Right lung (tissue), 2 donors: ENCODE measurements at regions not wholly inside any gene's neighbourhood (a gene's known extent, or its start where the extent isn't known, plus 50 kb on each side); places are given as distances from the start of the nearest gene placed in this dataset.
"Not testable (repeated sequence)": the region's sequence is repeated elsewhere in the genome, so short reads cannot be mapped to it uniquely, and the experiment has no call there.

Experiments
- DNase-seq, 2 donors: peaks; one replicate each; pipeline ENCODE4 v3.0.0-alpha.2; 2013

- no peak for DNase-seq
Measured at GRCh38 chr12:84272324-84272723, 640.3 kb downstream of the SLC6A15 start.

- DNase-seq: no peak
Measured at GRCh38 chr12:84270470-84271140, 642.0 kb downstream of the SLC6A15 start.

- DNase-seq: no peak
Measured at GRCh38 chr12:84247931-84248330, 664.7 kb downstream of the SLC6A15 start.

GRCh38 chr12:84243686-84244085 is 668.9 kb downstream of the SLC6A15 start:
- DNase-seq: no peak

GRCh38 chr12:84222841-84223240 is 689.8 kb downstream of the SLC6A15 start:
- DNase-seq: no peak

GRCh38 chr12:84218406-84218805 is 694.2 kb downstream of the SLC6A15 start:
- peak; percentile 7 to 10 for DNase-seq

- DNase-seq: no peak
Measured at GRCh38 chr12:84201976-84202375, 710.6 kb downstream of the SLC6A15 start.

GRCh38 chr12:84198294-84198946 is 714.2 kb downstream of the SLC6A15 start:
- no peak for DNase-seq

- DNase-seq: no peak
Measured at GRCh38 chr12:84191779-84192178, 720.8 kb downstream of the SLC6A15 start.

- DNase-seq: no peak
Measured at GRCh38 chr12:84186433-84186832, 726.2 kb downstream of the SLC6A15 start.

- DNase-seq: no peak
Measured at GRCh38 chr12:84183576-84183975, 729.0 kb downstream of the SLC6A15 start.

- DNase-seq: no peak
Measured at GRCh38 chr12:84174115-84174514, 738.5 kb downstream of the SLC6A15 start.

- no peak for DNase-seq
Measured at GRCh38 chr12:84172823-84173424, 739.7 kb downstream of the SLC6A15 start.

GRCh38 chr12:84166812-84167211 is 745.8 kb downstream of the SLC6A15 start:
- DNase-seq: no peak

- DNase-seq: no peak
Measured at GRCh38 chr12:84165998-84166571, 746.5 kb downstream of the SLC6A15 start.

GRCh38 chr12:84161296-84161695 is 751.3 kb downstream of the SLC6A15 start:
- DNase-seq: no peak

- DNase-seq: no peak
Measured at GRCh38 chr12:84159260-84159659, 753.3 kb downstream of the SLC6A15 start.

GRCh38 chr12:84157170-84157569 is 755.4 kb downstream of the SLC6A15 start:
- DNase-seq: no peak

- DNase-seq: not testable (repeated sequence)
Measured at GRCh38 chr12:84154991-84155930, 757.3 kb downstream of the SLC6A15 start.

GRCh38 chr12:84154439-84154990 is 758.1 kb downstream of the SLC6A15 start:
- DNase-seq: not testable (repeated sequence)

- peak in 1 of 2 donors; percentile 8 for DNase-seq
Measured at GRCh38 chr12:84150201-84150600, 762.4 kb downstream of the SLC6A15 start.
